GM12878 (cell line): ENCODE measurements at regions not wholly inside any gene's neighbourhood (a gene's known extent, or its start where the extent isn't known, plus 50 kb on each side); places are given as distances from the start of the nearest gene placed in this dataset.

Source experiments
- BMI1 ChIP-seq: fragments of 450-650 bp; IDR thresholded peaks from 2 replicates; pipeline ENCODE4 v1.6.1; 2016; ENCODE audit warnings: mild to moderate bottlenecking, moderate library complexity, borderline replicate concordance
- MAX ChIP-seq: IDR thresholded peaks from 2 replicates; pipeline ENCODE4 v1.6.1; 2012; ENCODE audit warnings: low read depth, low read length, improper control_type of control experiment
- POLR2A ChIP-seq: IDR thresholded peaks from 2 replicates; pipeline ENCODE4 v1.6.1; 2011; ENCODE audit warnings: low read depth, mild to moderate bottlenecking, low read length

GRCh38 chr4:114093221-114093715 is 113.8 kb upstream of the ARSJ start:
- no peak for TF ChIP-seq POLR2A
- TF ChIP-seq BMI1: no peak
- TF ChIP-seq MAX: no peak
